AG09309 (cell line): ENCODE measurements at regions not wholly inside any gene's neighbourhood (a gene's known extent, or its start where the extent isn't known, plus 50 kb on each side); places are given as distances from the start of the nearest gene placed in this dataset.

Experiments used
- DNase-seq: peaks from one replicate; pipeline ENCODE4 v3.0.0-alpha.2; 2010; ENCODE audit warnings: low read depth
- H3K4me3 ChIP-seq: 2 replicates; pipeline ENCODE4 v1.5.1; 2011; ENCODE audit warnings: mild to moderate bottlenecking, low read depth, low read length, moderate library complexity; ENCODE audit not compliant: control insufficient read depth
- TF ChIP-seq, protein P1 (sequence below): IDR thresholded peaks from 2 replicates; pipeline ENCODE4 v1.5.1; 2011; ENCODE audit warnings: mild to moderate bottlenecking, low read depth, low read length, inconsistent platforms; ENCODE audit not compliant: insufficient read depth, control insufficient read depth; ENCODE audit errors: missing control alignments

DNA sequence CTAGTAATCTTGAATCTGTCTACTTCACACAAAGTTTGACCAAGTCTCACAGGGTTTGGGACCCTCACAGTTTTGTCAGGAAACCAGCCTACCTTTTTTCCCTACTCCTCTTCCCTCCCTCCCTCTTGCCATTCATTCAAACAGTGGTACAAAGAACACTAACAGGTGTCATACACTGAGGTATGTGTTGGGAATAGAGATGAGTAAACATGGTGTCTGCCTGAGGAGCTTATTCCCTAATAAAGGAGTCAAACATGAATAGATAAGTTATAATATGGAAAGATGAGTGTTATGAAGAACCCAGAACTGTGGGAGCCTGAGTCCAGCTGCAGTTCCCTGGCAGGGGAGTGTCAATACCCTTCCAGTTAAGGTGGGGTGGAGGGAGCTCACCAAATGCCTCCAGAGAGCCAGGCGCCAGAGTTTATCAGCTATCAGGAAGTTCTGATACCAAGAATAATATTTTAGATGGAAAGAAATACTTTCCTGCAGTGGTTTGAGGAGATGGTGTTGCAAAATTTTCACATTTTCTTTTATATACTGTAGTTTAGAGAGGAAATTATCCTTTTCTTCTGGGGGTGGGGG lies 183.4 kb upstream of the NR3C1 start:
- no peak overlapping the region for H3K4me3 ChIP-seq
- TF ChIP-seq, protein P1, sequence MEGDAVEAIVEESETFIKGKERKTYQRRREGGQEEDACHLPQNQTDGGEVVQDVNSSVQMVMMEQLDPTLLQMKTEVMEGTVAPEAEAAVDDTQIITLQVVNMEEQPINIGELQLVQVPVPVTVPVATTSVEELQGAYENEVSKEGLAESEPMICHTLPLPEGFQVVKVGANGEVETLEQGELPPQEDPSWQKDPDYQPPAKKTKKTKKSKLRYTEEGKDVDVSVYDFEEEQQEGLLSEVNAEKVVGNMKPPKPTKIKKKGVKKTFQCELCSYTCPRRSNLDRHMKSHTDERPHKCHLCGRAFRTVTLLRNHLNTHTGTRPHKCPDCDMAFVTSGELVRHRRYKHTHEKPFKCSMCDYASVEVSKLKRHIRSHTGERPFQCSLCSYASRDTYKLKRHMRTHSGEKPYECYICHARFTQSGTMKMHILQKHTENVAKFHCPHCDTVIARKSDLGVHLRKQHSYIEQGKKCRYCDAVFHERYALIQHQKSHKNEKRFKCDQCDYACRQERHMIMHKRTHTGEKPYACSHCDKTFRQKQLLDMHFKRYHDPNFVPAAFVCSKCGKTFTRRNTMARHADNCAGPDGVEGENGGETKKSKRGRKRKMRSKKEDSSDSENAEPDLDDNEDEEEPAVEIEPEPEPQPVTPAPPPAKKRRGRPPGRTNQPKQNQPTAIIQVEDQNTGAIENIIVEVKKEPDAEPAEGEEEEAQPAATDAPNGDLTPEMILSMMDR = no peak
- DNase-seq = no peak

DNA sequence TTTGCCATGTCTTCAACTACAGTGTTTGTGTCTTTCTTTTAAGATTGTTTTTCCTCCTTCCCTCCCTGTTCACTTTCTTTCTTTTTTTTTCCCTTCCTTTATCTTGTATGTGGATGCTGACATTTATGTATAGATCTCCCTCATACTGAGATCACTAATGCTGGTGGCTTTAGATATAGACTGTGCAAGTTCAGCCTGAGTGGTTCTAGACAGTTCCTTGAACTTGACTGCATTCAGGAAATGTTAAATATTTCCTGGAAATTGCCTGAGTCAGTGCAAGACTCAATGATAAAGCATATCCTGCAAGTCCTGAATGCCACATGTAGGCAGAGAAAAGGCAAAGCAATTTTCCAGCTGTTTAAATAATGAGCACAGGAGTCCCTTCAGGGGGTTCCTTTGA lies 182.5 kb upstream of the NR3C1 start:
- DNase-seq = no peak
- H3K4me3 ChIP-seq = no peak overlapping the region
- TF ChIP-seq, protein P1 = no peak

DNA sequence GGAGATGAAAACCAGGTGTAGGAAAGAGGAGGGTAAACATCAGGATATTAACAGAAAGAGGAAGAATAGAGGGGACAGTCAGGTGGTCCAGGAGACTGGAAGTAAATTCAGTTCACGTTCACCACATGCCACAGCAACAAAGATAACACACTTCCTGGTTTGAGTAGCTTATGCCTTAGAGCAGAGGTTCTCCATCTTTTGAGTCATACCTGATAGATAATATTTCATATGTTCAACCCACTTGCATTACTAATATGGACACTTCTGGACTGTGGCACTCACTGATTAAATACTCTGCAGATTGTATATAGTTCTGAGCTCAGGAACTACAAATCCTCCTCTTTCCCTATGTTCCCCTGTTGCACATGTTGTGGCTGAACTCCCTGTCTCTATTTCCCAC lies 179.9 kb upstream of the NR3C1 start:
- no peak for DNase-seq
- no peak overlapping the region for H3K4me3 ChIP-seq

DNA sequence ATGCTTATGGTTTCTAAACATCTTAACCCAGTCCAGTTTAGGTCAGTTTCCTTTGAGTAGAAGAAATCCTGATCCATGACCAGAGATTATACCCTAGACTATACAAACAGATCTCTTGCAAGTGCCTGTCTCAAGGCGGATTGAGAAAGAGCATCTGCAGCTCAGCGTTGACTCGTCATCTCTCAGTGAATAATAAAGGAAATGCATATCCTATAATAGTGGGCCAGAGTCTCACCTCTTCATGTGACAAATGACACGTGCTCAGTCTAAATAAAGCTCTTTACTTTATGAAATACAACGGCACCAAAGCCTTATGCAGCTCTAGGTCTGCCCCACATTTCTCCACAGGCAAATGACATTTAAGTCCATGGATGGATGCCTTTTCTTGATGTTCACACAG lies 179.4 kb upstream of the NR3C1 start:
- TF ChIP-seq, protein P1 = no peak
- no peak for DNase-seq
- H3K4me3 ChIP-seq = no peak overlapping the region

More for the DNA sequence above, 179.9 kb upstream of the NR3C1 start:
- TF ChIP-seq, protein P1 = no peak

DNA sequence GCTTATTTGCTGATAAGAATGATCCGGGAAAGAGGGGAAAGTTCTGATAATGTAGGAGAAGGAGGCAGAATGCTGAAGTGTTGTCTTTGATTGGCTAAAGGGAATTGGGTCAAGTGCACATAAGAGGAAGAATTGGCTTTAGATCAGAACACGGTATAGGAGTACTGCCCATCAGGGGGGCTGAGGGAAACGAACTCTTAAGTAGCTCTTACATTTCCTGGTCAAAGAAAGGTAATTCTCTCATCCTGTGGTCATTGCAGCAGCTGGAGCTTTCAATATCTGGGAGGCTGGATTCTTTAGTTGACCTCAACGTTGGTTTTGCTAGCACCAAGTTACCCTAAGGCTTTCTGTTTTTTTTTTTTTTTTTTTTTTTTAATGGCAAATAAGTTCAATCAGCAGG lies 178.7 kb upstream of the NR3C1 start:
- TF ChIP-seq, protein P1 = no peak
- H3K4me3 ChIP-seq = no peak overlapping the region
- DNase-seq = no peak

DNA sequence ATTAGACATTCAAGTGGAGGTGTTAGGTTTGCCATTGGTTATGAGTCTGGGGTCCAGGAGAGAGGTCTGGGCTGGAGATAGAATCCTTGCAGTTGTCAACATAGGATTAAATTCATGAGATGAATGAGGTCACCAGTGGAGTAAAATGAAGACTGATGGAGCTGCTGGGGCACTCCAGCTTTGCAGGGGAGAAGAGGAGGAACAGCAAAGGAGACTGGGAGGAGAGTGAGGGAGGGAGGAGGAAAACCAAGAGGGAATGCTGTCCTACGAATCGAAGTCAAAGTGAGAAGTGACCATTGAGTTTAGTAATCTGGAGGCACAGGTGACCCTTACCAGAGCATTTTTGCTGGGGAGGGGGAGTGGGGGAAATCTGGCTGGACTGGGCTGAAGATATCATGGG lies 178.2 kb upstream of the NR3C1 start:
- TF ChIP-seq, protein P1 = no peak
- DNase-seq = no peak
- no peak overlapping the region for H3K4me3 ChIP-seq

DNA sequence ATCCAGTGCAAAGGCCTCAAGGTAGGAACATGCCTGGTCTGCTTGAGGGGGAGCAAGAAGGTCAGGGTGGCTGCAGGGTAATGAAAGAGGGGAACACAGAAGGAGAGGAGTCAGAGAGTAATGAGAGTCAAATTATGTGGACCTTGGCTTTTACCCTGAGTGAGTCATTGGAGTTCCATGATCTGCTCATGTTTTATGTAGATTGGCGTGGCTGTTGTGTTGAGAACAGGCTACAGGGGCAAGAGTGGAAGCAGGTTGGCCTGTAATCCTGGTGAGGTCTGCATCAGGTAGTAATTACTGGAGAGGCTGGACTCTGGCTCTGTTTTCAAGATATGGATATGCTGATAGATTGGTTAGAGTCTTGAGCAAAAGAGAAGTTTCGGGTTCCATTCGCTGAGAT lies 177.7 kb upstream of the NR3C1 start:
- TF ChIP-seq, protein P1 = no peak
- DNase-seq = no peak

More for the DNA sequence above, 177.7 kb upstream of the NR3C1 start:
- H3K4me3 ChIP-seq = no peak overlapping the region
